ENCODE measurements at regions not wholly inside any gene's neighbourhood (a gene's known extent, or its start where the extent isn't known, plus 50 kb on each side); places are given as distances from the start of the nearest gene placed in this dataset.

DNA sequence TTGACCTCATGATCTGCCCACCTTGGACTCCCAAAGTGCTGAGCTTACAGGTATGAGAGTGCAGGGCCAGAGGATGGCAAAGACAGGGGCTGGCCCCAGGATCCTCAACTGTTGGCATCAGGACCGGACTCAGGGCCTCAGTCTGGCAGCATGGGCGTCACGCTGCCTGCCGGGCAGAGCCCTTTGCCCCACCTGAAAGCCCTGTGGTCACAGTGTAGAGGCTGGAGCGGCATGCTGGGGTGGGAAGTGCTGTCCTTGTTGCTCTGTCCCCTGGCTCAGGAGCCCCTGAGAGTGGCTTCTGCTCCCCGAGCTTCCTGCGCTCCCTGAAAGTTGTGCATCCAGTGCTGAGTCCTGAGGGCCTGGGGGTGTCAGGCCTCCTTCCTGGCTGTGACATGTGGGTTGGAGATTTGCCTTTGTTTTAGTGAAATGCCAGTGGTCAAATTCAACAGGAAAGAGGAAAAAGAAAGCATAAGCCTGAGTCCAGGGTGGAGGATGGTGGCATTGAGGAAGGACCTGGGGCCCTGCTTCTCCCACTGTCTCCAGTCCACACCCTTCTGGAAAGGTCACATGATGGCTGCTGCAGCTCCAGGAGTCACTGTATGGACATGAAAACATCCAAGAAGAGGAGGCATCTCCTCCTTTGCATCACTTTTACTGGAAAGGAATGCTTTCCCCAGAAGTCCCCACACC is 147.2 kb downstream of the OR4M2 start:
- intact Hi-C loops (cut with micrococcal nuclease; ENCODE audit: unreplicated experiment): no loop called here
- H3K27me3 ChIP-seq (replicated peaks; ENCODE audit: control insufficient read depth, insufficient read depth, low read length): no peaks in the 10 kb centered on the region
- H3K27me3 Mint-ChIP-seq (ENCODE audit: insufficient read depth, unreplicated experiment): peaks cover 4% of the 10 kb centered on the region
- no peak overlapping the region for H3K27ac Mint-ChIP-seq (ENCODE audit: unreplicated experiment)
- H3K9me3 ChIP-seq: no peaks in the 10 kb centered on the region; the same call in 1 of the 2 replicates
- POLR2A ChIA-PET: no interaction called here
- peaks cover 4% of the 10 kb centered on the region; the same call in 1 of the 2 replicates for H3K4me1 ChIP-seq
- CTCF ChIA-PET: no interaction called here
- no peaks in the 10 kb centered on the region for H3K9me3 Mint-ChIP-seq (ENCODE audit: unreplicated experiment)
- BruUV-seq (replicated peaks): no TSS peak
- no peak for TF ChIP-seq CTCF (IDR thresholded peaks at IDR 0.05; ENCODE audit: insufficient read depth in 1 of 2, low read depth in 1 of 2, low read length in 1 of 2, severe bottlenecking in 1 of 2, unreplicated experiment in 1 of 2)
- no peaks in the 10 kb centered on the region for H3K36me3 Mint-ChIP-seq (ENCODE audit: insufficient read depth, unreplicated experiment)
- DNase-seq: no peak
- no peaks in the 10 kb centered on the region for H3K4me1 Mint-ChIP-seq (ENCODE audit: low read depth, unreplicated experiment)
- no peak overlapping the region for H3K4me3 Mint-ChIP-seq (ENCODE audit: unreplicated experiment)
- no peaks in the 10 kb centered on the region for H3K36me3 ChIP-seq (ENCODE audit: control insufficient read depth, insufficient read depth, low read length)
- no peak overlapping the region for H3K4me3 ChIP-seq (ENCODE audit: low read depth, low read length)

DNA sequence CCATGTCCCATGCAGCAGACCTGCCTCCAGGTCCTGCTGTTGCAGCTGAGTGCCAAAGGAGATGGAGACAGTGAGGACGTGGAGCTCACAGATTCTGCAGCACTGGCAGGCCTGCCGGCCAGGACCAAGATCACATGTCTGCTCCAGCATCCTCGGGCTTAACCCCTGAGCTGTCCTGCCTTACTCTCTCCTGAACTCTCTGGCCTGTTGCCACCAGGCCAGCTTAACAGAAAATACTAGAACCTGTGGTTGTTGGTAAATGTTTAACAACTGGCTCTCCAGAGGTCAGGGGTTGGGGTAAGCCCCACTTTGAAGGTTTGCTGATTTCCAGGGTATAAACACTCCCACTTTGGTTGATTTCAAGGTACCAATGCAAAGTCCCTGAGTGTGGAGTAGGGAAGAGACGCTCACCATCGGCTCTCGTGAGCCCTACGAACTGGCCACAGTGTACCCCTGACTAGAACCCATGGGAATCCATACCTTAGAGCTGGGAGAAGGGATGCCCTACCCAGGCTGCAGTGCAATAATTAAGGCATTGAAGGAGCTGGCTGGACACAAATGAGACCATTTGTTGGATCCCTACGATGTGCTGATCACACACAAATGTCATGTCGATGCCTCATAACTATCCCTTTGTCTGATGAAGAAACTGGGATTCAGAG is 147.9 kb downstream of the OR4M2 start:
- no peaks in the 10 kb centered on the region for H3K4me1 Mint-ChIP-seq (ENCODE audit: low read depth, unreplicated experiment)
- ChIA-PET POLR2A (no interaction called here), CTCF (no interaction called here)

More for the DNA sequence above, 147.9 kb downstream of the OR4M2 start:
- intact Hi-C loops (cut with micrococcal nuclease; ENCODE audit: unreplicated experiment): no loop called here
- no peaks in the 10 kb centered on the region; the same call in 1 of the 2 replicates for H3K9me3 ChIP-seq
- peaks cover 4% of the 10 kb centered on the region for H3K27me3 Mint-ChIP-seq (ENCODE audit: insufficient read depth, unreplicated experiment)
- no peaks in the 10 kb centered on the region for H3K36me3 Mint-ChIP-seq (ENCODE audit: insufficient read depth, unreplicated experiment)
- BruUV-seq (replicated peaks): no TSS peak
- no peak overlapping the region for H3K27ac Mint-ChIP-seq (ENCODE audit: unreplicated experiment)
- H3K9me3 Mint-ChIP-seq (ENCODE audit: unreplicated experiment): no peaks in the 10 kb centered on the region
- no peaks in the 10 kb centered on the region for H3K27me3 ChIP-seq (replicated peaks; ENCODE audit: control insufficient read depth, insufficient read depth, low read length)
- peaks cover 4% of the 10 kb centered on the region; the same call in 1 of the 2 replicates for H3K4me1 ChIP-seq
- TF ChIP-seq CTCF (IDR thresholded peaks at IDR 0.05; ENCODE audit: insufficient read depth in 1 of 2, low read depth in 1 of 2, low read length in 1 of 2, severe bottlenecking in 1 of 2, unreplicated experiment in 1 of 2): no peak
- no peak overlapping the region for H3K4me3 ChIP-seq (ENCODE audit: low read depth, low read length)
- DNase-seq: peak in 1 of 2 experiments; percentile 43
- no peak overlapping the region for H3K4me3 Mint-ChIP-seq (ENCODE audit: unreplicated experiment)
- no peaks in the 10 kb centered on the region for H3K36me3 ChIP-seq (ENCODE audit: control insufficient read depth, insufficient read depth, low read length)

Measured in Caco-2 (cell line).